Calu3 (cell line): ENCODE measurements at regions not wholly inside any gene's neighbourhood (a gene's known extent, or its start where the extent isn't known, plus 50 kb on each side); places are given as distances from the start of the nearest gene placed in this dataset.

ENCODE experiments used
- BruUV-seq: library from RNA; stranded (reverse); fragments of 400-500 nt; replicated peaks from 2 replicates; lab custom pipeline; 2021; lab: Mats Ljungman, UMichigan
- CTCF ChIA-PET: fragments of 300-600 bp; sonication (Branson Sonifier 250); formaldehyde crosslinking; loops from one replicate; lab custom pipeline; 2022; ENCODE audit warnings: antibody characterized with exemption; lab: Charles Lee
- DNase-seq: peaks from one replicate; pipeline ENCODE4 v3.0.0; 2022
- H3K27ac Mint-ChIP-seq: one replicate; pipeline ENCODE4 v1.8.0; 2022; ENCODE audit warnings: mixed read lengths; ENCODE audit not compliant: unreplicated experiment
- H3K27me3 Mint-ChIP-seq: one replicate; pipeline ENCODE4 v1.8.0; 2022; ENCODE audit warnings: mixed read lengths; ENCODE audit not compliant: unreplicated experiment
- H3K36me3 Mint-ChIP-seq: one replicate; pipeline ENCODE4 v1.8.0; 2022; ENCODE audit warnings: mild to moderate bottlenecking, moderate library complexity, mixed read lengths; ENCODE audit not compliant: insufficient read depth, unreplicated experiment
- H3K4me1 Mint-ChIP-seq: one replicate; pipeline ENCODE4 v1.8.0; 2022; ENCODE audit warnings: mild to moderate bottlenecking, low read depth, mixed read lengths; ENCODE audit not compliant: unreplicated experiment
- H3K4me3 Mint-ChIP-seq: one replicate; pipeline ENCODE4 v1.8.0; 2022; ENCODE audit warnings: mild to moderate bottlenecking, low read depth, moderate library complexity, mixed read lengths; ENCODE audit not compliant: unreplicated experiment
- H3K9me3 Mint-ChIP-seq: one replicate; pipeline ENCODE4 v1.8.0; 2022; ENCODE audit warnings: low read depth, mixed read lengths; ENCODE audit not compliant: unreplicated experiment
- intact Hi-C: fragments of 100-400 bp; cut with micrococcal nuclease; formaldehyde crosslinking; loops from one replicate; pipeline ENCODE4 v1.10.0; 2022; ENCODE audit not compliant: unreplicated experiment
- TF ChIP-seq, protein P1 (sequence below): fragments of 200-600 bp; IDR thresholded peaks from one replicate; pipeline ENCODE4 v1.8.0; 2022; ENCODE audit warnings: antibody characterized with exemption; ENCODE audit not compliant: unreplicated experiment

DNA sequence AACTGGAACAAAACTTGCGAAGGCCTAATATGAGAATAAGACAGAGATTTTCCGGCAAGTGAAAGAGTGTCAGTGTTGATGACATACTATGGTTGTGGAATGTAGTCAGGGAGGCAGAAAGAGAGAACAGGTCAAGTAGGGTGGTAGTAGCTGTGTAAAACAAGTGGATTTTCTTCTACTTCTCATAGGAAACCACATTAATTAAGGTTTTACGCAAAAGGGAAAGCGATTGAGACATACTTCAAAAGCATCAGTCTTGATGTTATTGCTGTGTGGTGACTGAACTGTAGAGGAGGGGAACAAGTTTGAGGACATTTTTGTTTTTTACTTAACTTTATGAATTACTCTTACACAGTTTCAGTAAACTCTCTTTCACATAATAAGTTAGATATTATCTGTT is 186.0 kb upstream of the CNTN5 start:
- Mint-ChIP-seq H3K4me1 (no peaks in the 10 kb centered on the region), H3K36me3 (no peaks in the 10 kb centered on the region), H3K4me3 (no peak overlapping the region), H3K27ac (no peak overlapping the region), H3K27me3 (no peaks in the 10 kb centered on the region), H3K9me3 (peaks cover 8% of the 10 kb centered on the region)
- no peak for DNase-seq
- no TSS peak for BruUV-seq
- CTCF ChIA-PET, result no interaction called here
- intact Hi-C loops, result no loop called here
- TF ChIP-seq, protein P1, sequence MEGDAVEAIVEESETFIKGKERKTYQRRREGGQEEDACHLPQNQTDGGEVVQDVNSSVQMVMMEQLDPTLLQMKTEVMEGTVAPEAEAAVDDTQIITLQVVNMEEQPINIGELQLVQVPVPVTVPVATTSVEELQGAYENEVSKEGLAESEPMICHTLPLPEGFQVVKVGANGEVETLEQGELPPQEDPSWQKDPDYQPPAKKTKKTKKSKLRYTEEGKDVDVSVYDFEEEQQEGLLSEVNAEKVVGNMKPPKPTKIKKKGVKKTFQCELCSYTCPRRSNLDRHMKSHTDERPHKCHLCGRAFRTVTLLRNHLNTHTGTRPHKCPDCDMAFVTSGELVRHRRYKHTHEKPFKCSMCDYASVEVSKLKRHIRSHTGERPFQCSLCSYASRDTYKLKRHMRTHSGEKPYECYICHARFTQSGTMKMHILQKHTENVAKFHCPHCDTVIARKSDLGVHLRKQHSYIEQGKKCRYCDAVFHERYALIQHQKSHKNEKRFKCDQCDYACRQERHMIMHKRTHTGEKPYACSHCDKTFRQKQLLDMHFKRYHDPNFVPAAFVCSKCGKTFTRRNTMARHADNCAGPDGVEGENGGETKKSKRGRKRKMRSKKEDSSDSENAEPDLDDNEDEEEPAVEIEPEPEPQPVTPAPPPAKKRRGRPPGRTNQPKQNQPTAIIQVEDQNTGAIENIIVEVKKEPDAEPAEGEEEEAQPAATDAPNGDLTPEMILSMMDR, result no peak

DNA sequence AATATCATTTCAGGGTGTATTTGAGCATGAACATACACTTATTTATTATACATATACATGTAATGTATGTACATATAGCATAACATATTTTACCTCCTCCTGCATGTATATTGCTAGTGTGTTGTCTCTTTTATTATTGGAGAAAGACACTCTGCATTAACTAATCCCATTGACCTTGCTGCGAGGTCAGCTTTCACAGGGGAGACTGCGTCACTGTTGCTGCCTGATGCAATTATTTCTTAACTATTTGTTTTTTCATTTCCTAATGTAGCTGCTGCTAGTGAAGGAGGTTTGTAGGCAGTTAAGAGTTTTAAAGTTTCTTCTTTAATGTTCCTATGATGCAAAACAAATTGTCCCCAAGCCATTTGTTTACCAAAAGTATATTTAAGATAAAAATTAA is 185.4 kb upstream of the CNTN5 start:
- no peak overlapping the region for H3K27ac Mint-ChIP-seq

DNA sequence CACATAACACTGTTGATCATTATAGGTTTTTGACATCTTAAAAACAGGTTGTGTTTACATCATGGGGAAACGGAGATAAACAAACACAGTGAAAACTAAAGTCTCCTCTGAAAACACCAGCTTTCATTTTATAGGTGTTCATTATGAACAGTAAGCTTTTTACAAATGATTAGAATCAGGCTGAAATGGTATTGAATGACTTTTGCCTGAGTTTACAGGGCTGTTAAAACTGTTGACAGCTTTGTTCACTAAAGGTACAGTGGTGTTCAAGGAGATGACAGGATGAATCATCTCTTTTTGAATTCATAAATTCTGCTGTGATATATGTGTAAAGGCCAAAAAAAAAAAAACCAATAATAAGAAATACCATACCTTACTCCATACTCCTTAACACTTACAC is 184.6 kb upstream of the CNTN5 start:
- CTCF ChIA-PET, result no interaction called here
- no TSS peak for BruUV-seq
- Mint-ChIP-seq H3K9me3 (peaks cover 11% of the 10 kb centered on the region), H3K27ac (no peak overlapping the region), H3K27me3 (no peaks in the 10 kb centered on the region), H3K4me3 (no peak overlapping the region), H3K36me3 (no peaks in the 10 kb centered on the region), H3K4me1 (no peaks in the 10 kb centered on the region)
- intact Hi-C loops, result no loop called here
- TF ChIP-seq, protein P1, result no peak
- DNase-seq, result no peak

More for the DNA sequence above, 185.4 kb upstream of the CNTN5 start:
- intact Hi-C loops, result no loop called here
- Mint-ChIP-seq H3K4me1 (no peaks in the 10 kb centered on the region), H3K9me3 (peaks cover 8% of the 10 kb centered on the region), H3K4me3 (no peak overlapping the region), H3K27me3 (no peaks in the 10 kb centered on the region), H3K36me3 (no peaks in the 10 kb centered on the region)
- TF ChIP-seq, protein P1, result no peak
- no peak for DNase-seq
- CTCF ChIA-PET, result no interaction called here
- BruUV-seq, result no TSS peak

DNA sequence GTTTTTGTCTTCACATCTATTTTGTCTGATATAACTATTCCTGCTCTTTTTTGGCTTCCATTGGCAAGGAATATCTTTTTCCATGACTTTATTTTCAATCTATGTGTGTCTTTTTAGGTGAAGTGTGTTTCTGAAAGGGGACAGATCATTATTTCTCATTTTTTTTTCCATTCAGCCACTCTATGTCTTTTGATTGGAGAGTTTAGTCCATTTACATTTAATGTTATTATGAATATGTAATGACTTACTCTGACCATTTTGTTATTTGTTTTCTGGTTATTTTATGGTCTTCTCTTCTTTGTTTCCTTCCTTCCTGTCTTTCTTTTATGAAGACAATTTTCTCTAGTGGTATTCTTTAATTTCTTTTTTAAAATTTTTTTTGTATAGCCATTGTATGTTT is 178.6 kb upstream of the CNTN5 start:
- intact Hi-C loops, result no loop called here

More for the DNA sequence above, 178.6 kb upstream of the CNTN5 start:
- peaks cover 7% of the 10 kb centered on the region for H3K9me3 Mint-ChIP-seq
- no peaks in the 10 kb centered on the region for H3K4me1 Mint-ChIP-seq
- H3K36me3 Mint-ChIP-seq, result no peaks in the 10 kb centered on the region
- DNase-seq, result no peak
- H3K4me3 Mint-ChIP-seq, result no peak overlapping the region
- BruUV-seq, result no TSS peak
- H3K27ac Mint-ChIP-seq, result no peak overlapping the region
- CTCF ChIA-PET, result no interaction called here
- H3K27me3 Mint-ChIP-seq, result no peaks in the 10 kb centered on the region
- TF ChIP-seq, protein P1, result no peak
